Panc1 (cell line): ENCODE measurements at regions not wholly inside any gene's neighbourhood (a gene's known extent, or its start where the extent isn't known, plus 50 kb on each side); places are given as distances from the start of the nearest gene placed in this dataset.

Experiments used
- CTCF ChIP-seq: fragments of 450-650 bp; IDR thresholded peaks from 2 replicates; pipeline ENCODE4 v1.5.1; 2017; ENCODE audit warnings: mild to moderate bottlenecking
- POLR2AphosphoS5 ChIP-seq: IDR thresholded peaks from 2 replicates; pipeline ENCODE4 v1.6.1; 2012; ENCODE audit warnings: mild to moderate bottlenecking, low read depth, low read length, moderate library complexity
- TCF7L2 ChIP-seq: IDR thresholded peaks from 2 replicates; pipeline ENCODE4 v1.6.1; 2011; ENCODE audit warnings: mild to moderate bottlenecking, low read depth, low read length, inconsistent platforms

- TF ChIP-seq CTCF (no peak), POLR2AphosphoS5 (no peak), TCF7L2 (no peak)
These were observed 199.2 kb upstream of the GUCY1A2 start for GRCh38 chr11:107217444-107217843.
